Prostate gland (tissue), 2 donors: ENCODE measurements at regions not wholly inside any gene's neighbourhood (a gene's known extent, or its start where the extent isn't known, plus 50 kb on each side); places are given as distances from the start of the nearest gene placed in this dataset.

Experiments
- DNase-seq: peaks from one replicate; pipeline ENCODE4 v3.0.0-alpha.2; 2019; ENCODE audit warnings: low spot score
- H3K27ac ChIP-seq, 2 donors: fragments of 200-600 bp; sonication (generic); 2 replicates each; pipeline ENCODE4 v1.5.1; 2017 to 2019
- H3K27me3 ChIP-seq: fragments of 200-600 bp; sonication (generic); replicated peaks from 2 replicates; pipeline ENCODE4 v1.5.1; 2019; ENCODE audit not compliant: insufficient read depth
- H3K36me3 ChIP-seq, 2 donors: fragments of 200-600 bp; sonication (generic); 1 replicate in 1 of 2; 2 replicates in 1 of 2; pipeline versions ENCODE4 v1.5.1 to v1.8.1; 2017 to 2019
- H3K4me1 ChIP-seq: fragments of 200-600 bp; sonication (generic); replicated peaks from 2 replicates; pipeline ENCODE4 v1.5.1; 2019
- H3K4me3 ChIP-seq, 2 donors: fragments of 200-600 bp; sonication (generic); 2 replicates each; pipeline ENCODE4 v1.5.1; 2017 to 2019
- H3K9me3 ChIP-seq: fragments of 200-600 bp; sonication (generic); 2 replicates; pipeline ENCODE4 v1.5.1; 2017
- CTCF ChIP-seq, 4 experiments: fragments of 200-600 bp in 2 of 4; fragments of 450-650 bp in 2 of 4; sonication (generic) in 2 of 4; IDR thresholded peaks; 1 replicate in 3 of 4; 2 replicates in 1 of 4; pipeline ENCODE4 v1.5.1; 2016 to 2019; ENCODE audit warnings: antibody characterized with exemption in 4 of 4, mild to moderate bottlenecking in 2 of 4, moderate library complexity in 2 of 4
- POLR2A ChIP-seq: fragments of 450-650 bp; IDR thresholded peaks from one replicate; pipeline ENCODE4 v1.6.1; 2016; ENCODE audit warnings: antibody characterized with exemption, mild to moderate bottlenecking
- POLR2AphosphoS5 ChIP-seq: sonication (generic); formaldehyde crosslinking; IDR thresholded peaks from one replicate; pipeline ENCODE4 v1.6.1; 2017; ENCODE audit warnings: antibody characterized with exemption
- WGBS: methylation state at CpG from one replicate; pipeline ENCODE4 v1.1.5; 2018; 5-methylcytosine and 5-hydroxymethylcytosine counted together
- intact Hi-C: fragments of 100-400 bp; cut with DNase I; formaldehyde crosslinking; loops from one replicate; pipeline ENCODE4 v1.14.2; 2022

GRCh38 chr2:156930423-156930822, 327.1 kb upstream of the GALNT5 start:
- 89% methylated on average over 2 of the region's 2 CpGs for WGBS
- intact Hi-C loops: no loop called here
- DNase-seq: no peak
- no peaks in the 10 kb centered on the region for H3K9me3 ChIP-seq
- no peaks in the 10 kb centered on the region for H3K36me3 ChIP-seq
- no peak overlapping the region for H3K4me3 ChIP-seq
- H3K4me1 ChIP-seq: no peaks in the 10 kb centered on the region
- no peak for TF ChIP-seq POLR2A
- TF ChIP-seq CTCF (IDR thresholded peaks at IDR 0.05): no peak
- no peak for TF ChIP-seq POLR2AphosphoS5
- H3K27me3 ChIP-seq: no peaks in the 10 kb centered on the region
- no peak overlapping the region for H3K27ac ChIP-seq

GRCh38 chr2:156933645-156934225, 323.8 kb upstream of the GALNT5 start:
- TF ChIP-seq POLR2A: no peak
- TF ChIP-seq CTCF (IDR thresholded peaks at IDR 0.05): no peak
- no peak for TF ChIP-seq POLR2AphosphoS5
- H3K36me3 ChIP-seq: no peaks in the 10 kb centered on the region
- H3K4me1 ChIP-seq: no peaks in the 10 kb centered on the region
- no peaks in the 10 kb centered on the region for H3K27me3 ChIP-seq
- intact Hi-C loops: no loop called here
- no peaks in the 10 kb centered on the region for H3K9me3 ChIP-seq
- no peak for DNase-seq
- 51% methylated on average over 3 of the region's 3 CpGs for WGBS
- no peak overlapping the region for H3K27ac ChIP-seq
- no peak overlapping the region for H3K4me3 ChIP-seq

- WGBS: 35% methylated on average over 5 of the region's 5 CpGs
- TF ChIP-seq CTCF (IDR thresholded peaks at IDR 0.05) (no peak), POLR2A (no peak), POLR2AphosphoS5 (peak; percentile 14)
- intact Hi-C loops: no loop called here
- Histone ChIP-seq H3K27ac (no peak overlapping the region), H3K9me3 (no peaks in the 10 kb centered on the region), H3K36me3 (no peaks in the 10 kb centered on the region), H3K4me3 (no peak overlapping the region), H3K27me3 (no peaks in the 10 kb centered on the region), H3K4me1 (no peaks in the 10 kb centered on the region)
- no peak for DNase-seq
These were observed 321.9 kb upstream of the GALNT5 start for GRCh38 chr2:156935616-156936015.

GRCh38 chr2:156937430-156937829, 320.1 kb upstream of the GALNT5 start:
- Histone ChIP-seq H3K4me1 (no peaks in the 10 kb centered on the region), H3K9me3 (no peaks in the 10 kb centered on the region), H3K27me3 (no peaks in the 10 kb centered on the region), H3K36me3 (no peaks in the 10 kb centered on the region), H3K4me3 (no peak overlapping the region), H3K27ac (no peak overlapping the region)
- no peak for TF ChIP-seq POLR2A
- WGBS: 95% methylated on average over 1 of the region's 1 CpG
- no peak for DNase-seq
- intact Hi-C loops: no loop called here

- no peak for DNase-seq
- intact Hi-C loops: no loop called here
- Histone ChIP-seq H3K4me3 (no peak overlapping the region), H3K9me3 (no peaks in the 10 kb centered on the region), H3K36me3 (no peaks in the 10 kb centered on the region), H3K27me3 (no peaks in the 10 kb centered on the region), H3K4me1 (no peaks in the 10 kb centered on the region), H3K27ac (no peak overlapping the region)
- 68% methylated on average over 2 of the region's 2 CpGs for WGBS
- TF ChIP-seq POLR2AphosphoS5 (no peak), CTCF (IDR thresholded peaks at IDR 0.05) (no peak), POLR2A (no peak)
These were observed 312.6 kb upstream of the GALNT5 start for GRCh38 chr2:156944871-156945270.
